CD4-positive, alpha-beta T cell treated with Interleukin-10 for 1 hour (primary cell): ENCODE measurements at regions not wholly inside any gene's neighbourhood (a gene's known extent, or its start where the extent isn't known, plus 50 kb on each side); places are given as distances from the start of the nearest gene placed in this dataset.

Experiments
- DNase-seq: peaks from one replicate; pipeline ENCODE4 v3.0.0-alpha.2; 2020

DNA sequence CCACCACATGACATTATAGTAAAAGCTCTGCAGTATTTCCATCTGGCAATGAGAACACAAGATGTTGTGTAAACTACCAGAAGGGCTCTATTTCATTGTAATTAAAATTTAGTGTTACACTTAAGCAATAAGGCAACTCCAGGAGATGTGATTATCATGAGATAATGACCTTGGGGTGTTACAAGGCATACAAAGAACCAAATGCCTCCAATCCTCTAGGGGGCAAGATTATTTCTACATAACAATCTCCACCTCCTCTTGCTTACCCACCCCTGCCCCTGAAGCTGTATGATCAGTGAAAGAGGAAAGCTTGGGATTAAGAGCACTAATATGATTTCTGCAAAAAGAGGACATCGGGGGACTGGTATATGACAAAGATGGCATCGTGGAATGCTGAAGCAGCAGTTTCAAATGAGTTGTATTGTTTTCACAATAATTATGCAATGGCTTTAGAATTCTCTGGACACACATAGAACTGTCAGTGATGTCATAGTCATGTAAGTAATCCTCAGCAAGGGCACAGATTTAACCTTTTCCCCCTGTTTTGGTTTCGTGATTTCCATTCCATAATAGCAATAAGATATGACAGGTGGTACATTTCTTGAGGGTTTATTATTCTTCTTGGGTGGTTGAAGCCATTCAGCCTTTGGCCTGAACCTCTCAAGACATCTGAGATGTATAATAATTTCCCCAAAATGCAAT, 295.3 kb downstream of the MZT1 start:
- DNase-seq = no peak

DNA sequence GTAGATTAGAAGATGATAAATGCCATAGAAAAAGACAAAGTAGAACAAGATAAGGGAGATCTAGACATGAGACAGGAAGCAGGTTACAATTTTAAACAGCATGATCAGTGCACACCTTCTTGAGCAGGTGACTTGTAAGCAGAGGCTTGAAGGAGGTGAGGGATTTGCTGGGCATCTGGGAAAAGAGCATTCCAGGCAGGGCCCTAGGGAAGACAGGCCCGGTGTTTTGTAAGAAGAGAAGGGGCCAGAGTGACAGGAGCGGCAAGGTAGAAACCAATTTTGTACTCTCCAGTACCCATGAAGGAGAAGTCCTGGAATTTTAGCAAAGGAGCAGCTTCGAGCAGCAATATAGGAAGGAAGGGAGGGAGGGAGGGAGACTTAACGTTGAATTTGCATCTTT, 296.5 kb downstream of the MZT1 start:
- DNase-seq = no peak

DNA sequence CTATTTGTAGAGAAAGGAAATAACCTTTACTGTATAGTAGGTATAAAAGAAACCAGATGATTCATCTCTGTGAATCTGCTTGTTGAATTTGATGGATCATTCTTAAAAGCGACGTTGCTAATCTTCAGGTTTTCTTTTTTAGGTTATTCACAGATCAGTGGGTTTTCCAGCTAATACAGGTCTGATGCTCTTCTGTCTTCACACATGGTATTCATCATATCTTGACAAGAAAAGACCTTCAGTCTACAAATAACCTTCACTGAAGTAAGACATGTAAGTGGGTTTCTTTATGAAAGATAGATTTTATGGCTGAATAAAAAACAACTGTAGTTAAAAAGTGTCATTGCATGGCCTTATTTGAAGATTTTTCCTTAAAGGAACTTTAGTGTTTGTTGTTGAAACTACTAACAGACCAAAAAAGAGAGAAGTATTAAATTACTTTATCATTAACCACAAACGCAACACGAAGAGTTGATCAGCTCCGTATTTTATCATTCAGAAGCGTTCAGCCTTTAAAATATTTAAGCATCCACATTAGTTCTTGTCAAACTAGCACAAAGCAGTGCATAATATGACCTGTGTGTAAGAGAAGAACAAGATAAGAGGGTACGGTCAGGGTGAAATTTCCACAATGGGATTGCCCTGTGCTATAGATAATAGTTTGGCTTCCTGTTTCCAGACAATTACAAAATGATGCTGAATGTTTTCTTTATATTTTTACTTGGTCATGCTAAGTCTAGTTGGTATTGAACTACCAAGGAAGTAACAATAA, 299.5 kb downstream of the MZT1 start:
- no peak for DNase-seq

DNA sequence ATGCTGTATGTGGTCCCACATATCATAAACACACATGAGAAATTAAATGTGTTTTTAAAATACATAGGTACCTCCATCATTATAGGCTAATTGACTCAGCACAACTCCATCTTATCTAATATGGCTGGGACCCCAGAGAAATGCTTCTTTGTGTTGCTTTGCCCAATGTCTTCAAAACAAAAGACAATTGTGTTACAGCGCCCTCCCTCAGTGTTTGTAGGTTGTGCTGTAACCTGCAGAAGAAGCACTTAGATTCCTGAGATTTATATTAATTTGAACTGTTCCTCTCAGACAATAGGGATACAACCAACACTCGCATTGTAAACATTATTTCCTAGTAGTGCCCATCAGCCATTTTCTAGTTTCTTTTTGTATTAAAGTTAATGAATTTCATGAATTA, 303.4 kb downstream of the MZT1 start:
- DNase-seq = no peak

DNA sequence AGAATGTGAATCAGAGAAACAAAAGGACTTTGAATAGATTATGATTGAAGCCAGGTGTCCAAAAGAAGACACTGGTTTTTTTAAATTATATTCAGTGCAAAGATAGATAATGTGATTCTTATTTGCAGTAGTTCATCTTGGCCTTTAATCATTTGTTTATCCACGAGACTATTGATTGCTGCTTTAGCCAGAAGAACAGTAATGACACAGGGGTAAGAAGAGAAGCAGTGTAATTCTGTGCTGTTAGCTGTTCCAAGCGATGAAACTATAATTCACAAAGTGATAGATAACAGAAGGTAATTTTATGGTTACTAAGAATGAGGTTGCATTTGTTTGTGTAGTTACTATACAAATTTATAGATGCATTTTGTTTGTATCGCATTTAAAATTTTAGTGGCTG, 311.6 kb downstream of the MZT1 start:
- DNase-seq = no peak

DNA sequence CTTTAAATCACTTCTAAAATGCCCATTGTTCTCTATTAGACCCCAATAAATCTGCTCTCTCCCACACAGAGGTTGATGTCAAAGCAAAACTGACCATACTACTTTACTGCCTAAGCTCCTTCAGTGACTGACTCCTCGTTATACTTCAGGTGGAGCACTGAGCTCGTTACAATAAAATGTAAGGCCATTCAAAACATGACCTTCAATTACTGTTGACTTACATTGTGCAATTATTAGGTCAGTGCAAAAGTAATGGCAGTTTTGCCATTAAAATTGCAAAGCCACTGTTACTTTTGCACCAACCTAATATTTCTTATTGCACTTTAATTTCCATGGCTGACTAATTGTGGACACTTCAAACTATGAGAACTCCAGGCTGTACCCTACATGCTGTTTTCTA, 314.9 kb downstream of the MZT1 start:
- DNase-seq = no peak

DNA sequence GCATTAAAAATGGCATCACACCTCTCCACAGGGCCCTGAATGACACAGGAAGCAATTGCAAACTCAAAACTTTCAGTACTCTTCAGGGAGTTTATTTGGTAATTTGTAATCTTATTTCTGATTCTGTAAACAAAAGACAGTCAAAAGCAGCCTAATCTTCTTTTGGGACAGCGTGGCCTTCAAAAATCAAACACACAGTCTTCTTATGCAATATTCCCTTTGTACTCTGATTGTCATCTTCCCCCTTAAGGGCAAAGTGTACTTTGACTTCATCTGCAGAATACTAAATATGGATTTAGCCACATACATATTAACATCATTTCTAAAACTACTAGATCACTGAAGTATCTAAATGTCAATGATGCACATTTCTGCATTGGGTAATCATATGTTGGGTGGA, 322.0 kb downstream of the MZT1 start:
- no peak for DNase-seq

DNA sequence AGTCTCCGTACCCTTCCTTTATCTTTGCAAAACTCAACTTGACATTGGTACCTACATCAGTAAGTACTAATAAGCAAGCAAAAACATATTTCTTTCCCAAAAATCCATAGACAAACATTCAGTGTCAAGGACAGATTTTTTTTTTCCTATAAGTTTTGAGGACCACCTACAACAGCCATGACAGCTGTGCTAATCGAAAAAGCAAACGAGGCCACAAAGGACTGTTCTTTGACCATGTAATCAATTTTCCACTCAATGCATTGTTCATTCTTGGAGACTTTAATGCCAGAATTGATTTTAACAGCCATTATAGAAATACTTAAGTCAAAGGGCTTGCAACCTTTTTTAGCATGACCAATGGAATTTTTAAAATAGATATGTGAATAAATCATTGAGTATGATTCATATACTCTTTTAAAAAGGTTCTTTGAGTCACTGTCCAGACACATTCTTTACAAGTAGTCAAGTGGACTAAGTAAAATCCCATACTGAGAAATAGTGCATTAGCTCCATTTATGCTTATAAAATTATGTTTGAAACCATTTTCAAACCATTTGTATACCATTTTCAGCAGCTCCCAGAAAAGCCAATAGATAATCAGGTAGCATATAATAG, 323.9 kb downstream of the MZT1 start:
- DNase-seq = no peak

DNA sequence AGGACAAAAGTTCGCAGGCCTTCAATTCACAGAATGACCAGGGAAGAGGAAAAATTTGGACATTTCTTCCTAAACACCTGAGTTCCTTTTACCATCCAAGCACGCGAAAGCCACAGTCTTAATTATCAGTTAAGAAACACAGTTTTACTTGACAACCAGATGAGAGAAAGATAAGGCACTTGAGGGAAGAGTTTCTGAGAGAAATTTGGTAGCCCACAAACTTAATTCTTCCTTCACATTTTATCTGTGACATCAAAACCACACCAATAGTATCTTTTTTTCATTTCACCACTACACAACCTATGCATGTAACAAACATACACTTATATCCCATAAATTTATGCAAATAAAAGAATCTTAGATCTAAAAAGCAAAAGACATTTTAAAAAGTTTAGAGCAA, 326.6 kb downstream of the MZT1 start:
- DNase-seq = no peak

DNA sequence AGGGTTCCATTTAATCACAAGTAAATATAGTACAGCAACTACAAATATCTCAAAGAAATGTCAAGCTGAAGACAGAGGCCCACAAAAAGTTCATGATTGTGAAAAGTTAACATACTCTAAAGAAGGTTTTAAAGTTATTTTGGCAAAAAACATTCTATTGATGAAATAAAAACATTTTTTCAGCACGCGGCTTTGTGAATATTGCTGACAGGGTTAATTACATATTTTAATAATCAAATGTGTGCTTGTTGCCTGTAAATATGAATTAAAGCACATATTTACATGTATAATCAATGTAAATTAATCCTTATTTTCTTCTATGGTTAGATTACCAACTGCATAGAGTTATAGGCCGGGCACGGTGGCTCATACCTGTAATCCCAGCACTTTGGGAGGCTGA, 328.1 kb downstream of the MZT1 start:
- no peak for DNase-seq

DNA sequence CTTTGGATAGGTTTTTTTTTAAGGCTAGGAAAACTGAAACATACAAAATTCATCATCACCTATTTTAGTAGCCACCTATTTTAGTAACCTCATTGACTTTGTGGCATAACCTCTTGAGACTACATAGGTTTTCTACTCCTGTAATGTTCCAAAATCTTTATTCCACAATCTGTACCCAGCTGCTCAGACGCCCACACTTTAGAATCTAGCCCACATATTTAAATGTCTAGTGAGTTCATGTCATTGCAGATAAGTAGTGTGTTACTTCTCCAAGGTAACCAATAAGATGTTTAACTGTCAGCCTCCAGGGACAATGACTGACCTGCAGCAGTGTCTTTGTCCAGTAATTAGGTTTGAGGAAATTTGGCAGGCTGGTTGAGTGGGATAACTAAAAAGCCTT, 330.2 kb downstream of the MZT1 start:
- DNase-seq = no peak

DNA sequence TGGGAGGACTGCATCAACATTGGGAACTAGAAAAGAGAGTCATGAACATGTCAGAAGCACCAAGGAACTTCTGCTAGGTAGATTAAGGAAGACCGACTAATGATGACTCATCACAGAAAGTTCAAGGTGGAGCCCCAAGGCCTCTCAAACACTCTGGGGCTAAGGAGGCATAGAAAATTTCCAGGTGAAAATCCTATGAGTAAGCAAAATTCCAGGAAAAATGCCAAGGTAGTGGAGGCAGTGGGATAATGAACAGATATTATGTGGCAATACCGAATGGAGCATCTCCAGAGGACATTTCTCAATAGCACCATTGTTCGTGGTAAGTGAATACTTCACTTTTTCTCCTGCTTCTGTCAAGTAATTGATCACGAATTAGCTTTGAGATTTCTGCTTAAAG, 336.5 kb downstream of the MZT1 start:
- DNase-seq = no peak

DNA sequence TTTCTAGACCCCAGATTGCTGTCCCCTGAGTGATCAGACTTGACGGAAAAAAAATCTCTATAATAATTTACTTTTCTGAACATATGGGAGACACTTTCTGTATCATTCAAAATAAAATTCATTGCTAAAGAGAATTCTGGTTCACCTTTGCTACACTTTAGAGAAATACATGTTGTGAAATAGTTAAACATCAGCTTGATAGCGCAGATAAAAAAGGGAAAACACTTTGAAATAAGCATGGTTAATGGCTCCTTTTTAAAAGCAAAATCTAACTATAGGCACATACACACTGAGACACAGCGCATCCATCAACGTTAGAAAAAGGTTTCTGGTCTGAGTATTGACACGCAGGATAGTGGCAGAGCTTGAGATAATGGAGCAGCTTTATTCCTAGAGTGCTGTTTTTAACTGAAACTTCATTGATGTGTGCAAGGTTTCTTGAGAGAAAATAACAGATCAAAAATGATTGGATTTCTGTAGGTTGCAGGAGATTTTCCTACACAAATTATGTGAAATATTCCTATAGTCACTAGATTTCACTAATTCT, 341.2 kb downstream of the MZT1 start:
- no peak for DNase-seq

DNA sequence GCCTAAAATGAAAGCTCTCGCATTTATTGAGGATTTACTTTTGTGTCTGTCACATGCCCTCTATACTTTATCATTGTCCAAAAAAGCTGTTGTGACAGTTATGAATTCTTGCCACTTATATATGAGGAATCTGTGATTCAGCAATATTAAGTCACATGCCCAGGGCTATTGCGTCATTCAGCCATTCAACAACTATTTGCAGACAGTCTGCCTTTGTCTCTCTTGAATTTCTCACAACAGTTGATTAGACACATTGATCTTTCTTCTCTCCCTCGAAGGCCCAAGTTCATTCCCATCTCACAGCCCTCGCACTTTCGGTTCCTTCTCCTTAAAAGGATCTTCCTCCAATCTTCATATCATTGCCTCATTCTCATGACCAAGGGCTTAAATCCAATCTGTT, 342.6 kb downstream of the MZT1 start:
- DNase-seq = no peak

DNA sequence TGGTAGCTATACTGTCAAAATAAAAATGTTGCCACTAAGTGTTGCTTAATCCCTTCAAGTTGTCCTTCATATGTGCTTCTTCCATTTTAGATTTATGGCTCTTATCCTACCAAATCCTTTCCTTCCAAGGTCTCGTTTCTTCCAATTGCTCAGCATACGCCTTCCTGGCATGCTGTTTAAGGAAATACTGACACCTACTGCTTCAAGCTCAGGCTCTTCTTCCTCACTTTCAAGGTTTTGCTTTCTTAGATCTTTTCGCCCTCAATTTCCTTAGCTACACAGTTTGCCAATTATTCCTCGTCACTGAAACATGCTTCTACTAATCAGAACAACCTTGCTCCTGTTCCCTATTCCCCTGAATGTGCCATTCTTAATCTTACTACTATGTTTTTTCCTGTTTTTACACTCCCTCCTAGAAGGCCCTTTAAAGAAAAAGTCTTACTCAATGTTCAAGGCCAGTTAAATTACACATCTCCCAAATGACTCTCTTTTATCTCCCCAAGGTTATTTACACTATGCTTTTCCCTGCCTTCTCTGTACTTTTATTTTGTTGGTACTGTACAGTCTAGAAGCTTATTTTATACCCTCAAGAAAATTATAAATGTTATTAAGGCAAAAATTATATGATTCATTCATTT, 343.1 kb downstream of the MZT1 start:
- DNase-seq = no peak

DNA sequence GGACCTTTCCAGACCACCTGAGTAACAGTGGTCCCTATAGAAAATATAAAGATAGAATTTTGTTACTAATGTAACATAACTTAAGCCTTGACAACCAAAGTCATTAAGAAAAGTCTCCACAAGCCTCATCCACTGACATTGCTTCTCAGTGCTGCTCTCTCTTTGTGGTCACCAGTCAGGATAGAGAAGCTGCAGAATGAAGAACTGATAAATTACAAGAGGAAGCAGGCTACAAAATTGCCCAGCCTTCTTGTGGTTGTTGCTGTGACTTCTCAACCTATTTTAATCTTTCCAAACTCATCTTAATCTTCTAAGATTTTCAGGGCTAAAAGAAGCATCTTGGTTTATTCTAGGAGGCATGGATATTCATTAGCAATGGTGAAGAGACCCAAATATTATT, 343.8 kb downstream of the MZT1 start:
- no peak for DNase-seq

DNA sequence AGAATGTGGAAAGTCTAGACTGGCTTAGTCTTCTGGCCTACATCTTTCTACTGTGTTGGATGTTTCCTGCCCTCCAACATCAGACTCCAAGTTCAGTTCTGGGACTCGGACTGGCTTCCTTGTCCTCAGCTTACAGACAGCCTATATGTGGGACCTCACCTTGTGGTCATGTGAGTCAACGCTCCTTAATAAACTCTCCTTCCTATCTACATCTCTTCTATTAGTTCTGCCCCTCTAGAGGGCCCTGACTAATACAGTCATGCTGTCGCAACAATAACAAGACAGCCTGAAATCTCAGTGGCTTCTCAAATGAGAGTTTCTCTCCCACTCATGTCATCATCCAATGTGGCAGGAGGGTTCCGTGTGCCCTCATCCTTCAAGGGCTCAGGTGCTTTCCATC, 347.8 kb downstream of the MZT1 start:
- no peak for DNase-seq

DNA sequence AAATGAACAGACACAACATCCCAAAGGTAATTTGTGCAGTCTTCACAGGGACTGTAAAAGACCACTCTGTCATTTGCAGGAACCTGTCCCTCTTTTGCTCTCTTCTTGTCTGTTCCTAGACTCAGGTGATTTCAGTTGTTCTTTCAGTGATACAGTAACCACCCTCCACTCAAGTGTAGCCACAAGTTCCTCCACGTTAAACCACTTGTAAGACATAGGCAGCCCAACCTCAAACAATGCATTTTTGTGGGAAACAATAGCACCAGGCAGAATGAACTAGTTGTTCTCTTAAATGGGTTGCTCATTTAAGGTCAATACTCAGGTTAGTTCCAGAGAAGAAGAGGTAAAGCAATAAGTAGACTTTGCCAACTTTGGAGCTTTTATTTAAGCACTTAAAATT, 359.4 kb downstream of the MZT1 start:
- no peak for DNase-seq

DNA sequence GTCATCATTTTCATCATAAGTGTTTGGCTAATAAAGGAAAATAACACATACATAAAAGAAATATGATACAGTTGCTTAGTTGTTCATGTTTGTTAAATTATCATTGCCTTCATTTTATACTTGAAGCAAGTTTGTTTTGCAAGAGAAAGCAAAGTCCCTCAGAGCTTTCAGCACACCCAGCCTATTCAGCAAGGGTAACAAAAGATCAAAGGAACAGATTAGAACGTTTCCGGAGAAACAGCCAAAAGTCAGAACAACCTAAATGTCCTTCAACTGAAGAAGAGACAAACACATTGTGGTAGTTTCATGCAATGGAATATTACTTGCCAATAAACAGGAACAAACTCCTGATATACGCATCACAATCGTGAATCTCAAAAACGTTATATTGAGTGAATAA, 380.7 kb downstream of the MZT1 start:
- DNase-seq = no peak

DNA sequence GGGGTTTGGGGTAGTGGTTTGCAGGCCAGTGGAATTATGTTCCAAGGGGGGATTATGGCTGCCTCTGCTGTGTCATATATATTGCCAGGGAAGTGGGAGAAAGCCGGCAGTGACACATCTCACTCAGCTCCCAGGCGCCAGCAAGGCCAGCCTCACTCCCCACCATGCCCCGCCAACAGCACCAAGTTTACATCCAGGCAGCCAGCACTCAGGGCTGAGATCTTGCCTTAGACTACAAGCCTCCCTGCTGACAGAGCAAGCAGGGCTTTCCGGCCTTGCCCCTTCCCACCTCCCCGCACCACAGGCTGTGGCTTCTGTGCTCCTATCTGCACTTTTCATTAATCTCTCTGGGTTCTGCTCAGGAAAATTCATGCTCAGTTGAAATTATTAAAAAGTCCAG, 385.1 kb downstream of the MZT1 start:
- DNase-seq = no peak

DNA sequence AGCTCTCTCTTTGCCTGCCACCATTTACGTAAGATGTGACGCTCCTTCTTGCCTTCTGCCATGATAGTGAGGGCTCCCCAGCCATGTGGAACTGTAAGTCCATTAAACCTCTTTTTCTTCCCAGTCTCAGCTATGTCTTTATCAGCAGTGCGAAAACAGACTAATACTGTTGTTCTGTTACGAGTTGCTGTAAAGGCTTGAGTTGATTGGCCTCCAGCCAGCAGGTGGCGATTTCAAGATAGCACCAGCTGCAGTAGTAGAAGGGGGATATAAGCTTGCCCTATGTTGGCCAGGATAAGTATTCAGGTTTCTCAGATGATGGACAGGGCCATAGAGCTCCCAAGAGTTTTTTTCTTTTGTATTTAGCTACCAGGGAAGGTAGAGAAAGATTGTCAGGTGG, 385.5 kb downstream of the MZT1 start:
- no peak for DNase-seq

DNA sequence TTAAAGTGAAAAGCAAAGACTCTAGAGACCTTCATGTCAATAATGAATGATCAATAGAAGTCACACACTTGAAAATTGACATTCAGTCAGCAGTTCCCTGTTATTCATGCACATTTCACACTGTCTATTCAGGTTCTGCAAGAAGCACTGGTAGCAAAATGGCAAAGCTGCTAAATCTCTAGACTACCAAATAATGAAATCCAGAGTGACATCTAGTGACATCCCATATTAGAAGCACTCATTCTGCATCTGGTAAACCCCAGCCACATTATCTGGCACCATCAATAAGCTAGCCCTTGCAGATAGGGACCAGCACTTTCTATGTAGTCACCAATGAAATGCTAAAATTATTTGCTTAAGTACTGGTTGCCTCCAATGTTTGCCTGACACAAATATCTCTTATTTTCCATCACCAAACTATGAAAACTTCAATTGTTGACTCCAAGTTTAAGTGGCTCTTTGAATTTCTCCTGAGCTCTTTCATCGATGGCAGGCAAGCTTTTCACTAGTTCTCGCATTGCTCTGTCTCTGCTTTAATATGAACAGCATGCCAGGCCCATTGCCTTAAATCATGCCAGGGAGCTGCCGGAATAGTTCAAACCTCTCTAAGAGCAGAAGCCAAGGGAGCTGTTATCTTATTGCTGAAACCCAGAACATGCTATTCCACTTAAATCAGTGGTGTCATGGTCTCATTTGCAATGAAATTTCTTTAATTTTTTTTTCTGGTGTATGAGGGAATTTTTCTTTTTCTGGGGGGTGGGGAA, 409.9 kb downstream of the MZT1 start:
- no peak for DNase-seq

DNA sequence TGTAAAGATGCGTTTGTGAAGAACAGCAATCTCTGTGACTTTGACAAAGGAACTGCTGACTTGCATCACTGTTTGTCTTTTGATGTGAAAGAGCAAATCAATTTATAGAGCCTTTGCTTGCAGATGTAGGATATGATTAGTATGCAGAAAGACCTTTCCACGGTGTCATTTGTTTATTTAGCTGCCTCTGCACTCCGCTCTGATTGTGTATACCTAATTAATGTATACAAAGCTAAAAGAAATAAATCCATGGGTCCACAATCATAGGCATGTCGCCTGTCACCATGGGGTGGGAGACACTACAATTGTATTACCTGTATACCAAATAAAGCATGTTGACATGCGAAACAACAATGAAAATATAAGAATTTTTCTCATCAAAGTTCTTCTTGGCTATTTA, 410.7 kb downstream of the MZT1 start:
- DNase-seq = no peak
